SK-N-SH treated with all-trans-retinoic acid at 6 μM for 48 hours (cell line): ENCODE measurements at regions not wholly inside any gene's neighbourhood (a gene's known extent, or its start where the extent isn't known, plus 50 kb on each side); places are given as distances from the start of the nearest gene placed in this dataset.

ENCODE experiments used
- ATAC-seq: fragments of 200-7000 bp; cut with Tn5 transposase; 3 replicates; pipeline ENCODE4 v1.9.1; 2020; ENCODE audit warnings: mild to moderate bottlenecking, moderate library complexity
- ARNTL ChIP-seq: fragments of 450-650 bp; formaldehyde crosslinking; IDR thresholded peaks from 2 replicates; pipeline ENCODE4 v1.5.0; 2020; ENCODE audit warnings: low read depth, mild to moderate bottlenecking, moderate library complexity, borderline replicate concordance
- CREB5 ChIP-seq: fragments of 250-450 bp; sonication (Bioruptor Pico); IDR thresholded peaks from 2 replicates; pipeline ENCODE4 v1.5.1; 2020; ENCODE audit warnings: low read depth, mild to moderate bottlenecking, moderate library complexity
- CSRNP3 ChIP-seq: fragments of 250-450 bp; sonication (Bioruptor Pico); IDR thresholded peaks from 2 replicates; pipeline ENCODE4 v1.5.1; 2021; ENCODE audit warnings: mild to moderate bottlenecking, moderate library complexity
- GLIS3 ChIP-seq: fragments of 250-450 bp; sonication (Bioruptor Pico); IDR thresholded peaks from 2 replicates; pipeline ENCODE4 v1.5.0; 2020; ENCODE audit warnings: mild to moderate bottlenecking, moderate library complexity
- ISL1 ChIP-seq: fragments of 250-450 bp; sonication (Bioruptor Pico); IDR thresholded peaks from 2 replicates; pipeline ENCODE4 v2.1.2; 2022; ENCODE audit warnings: mild to moderate bottlenecking, moderate library complexity
- PATZ1 ChIP-seq: fragments of 250-450 bp; sonication (Bioruptor Pico); IDR thresholded peaks from 2 replicates; pipeline ENCODE4 v1.8.0; 2020; ENCODE audit warnings: mild to moderate bottlenecking, moderate library complexity, borderline replicate concordance
- PPARA ChIP-seq: fragments of 250-450 bp; sonication (Bioruptor Pico); IDR thresholded peaks from 2 replicates; pipeline ENCODE4 v1.5.0; 2020; ENCODE audit warnings: mild to moderate bottlenecking, borderline replicate concordance
- SNAI2 ChIP-seq: fragments of 250-450 bp; sonication (Bioruptor Pico); IDR thresholded peaks from 2 replicates; pipeline ENCODE4 v1.5.0; 2020; ENCODE audit warnings: mild to moderate bottlenecking, moderate library complexity
- TCF4 ChIP-seq: fragments of 250-450 bp; sonication (Bioruptor Pico); IDR thresholded peaks from 2 replicates; pipeline ENCODE4 v1.8.0; 2021; ENCODE audit warnings: mild to moderate bottlenecking, moderate library complexity, borderline replicate concordance
- TOX ChIP-seq: fragments of 250-450 bp; sonication (Bioruptor Pico); IDR thresholded peaks from 2 replicates; pipeline ENCODE4 v1.8.0; 2021; ENCODE audit warnings: mild to moderate bottlenecking, moderate library complexity, borderline replicate concordance
- TSHZ2 ChIP-seq: fragments of 250-450 bp; sonication (Bioruptor Pico); IDR thresholded peaks from 2 replicates; pipeline ENCODE4 v1.5.0; 2020; ENCODE audit warnings: mild to moderate bottlenecking, moderate library complexity
- ZC3H10 ChIP-seq: fragments of 250-450 bp; sonication (Bioruptor Pico); IDR thresholded peaks from 2 replicates; pipeline ENCODE4 v1.5.1; 2021; ENCODE audit warnings: mild to moderate bottlenecking, moderate library complexity
- ZFP3 ChIP-seq: fragments of 250-450 bp; sonication (Bioruptor Pico); IDR thresholded peaks from 2 replicates; pipeline ENCODE4 v1.5.0; 2020; ENCODE audit warnings: mild to moderate bottlenecking, moderate library complexity
- ZFP30 ChIP-seq: fragments of 450-650 bp; formaldehyde crosslinking; IDR thresholded peaks from 2 replicates; pipeline ENCODE4 v1.5.0; 2022; ENCODE audit warnings: mild to moderate bottlenecking, moderate library complexity
- ZNF565 ChIP-seq: fragments of 450-650 bp; formaldehyde crosslinking; conservative IDR thresholded peaks from 2 replicates; pipeline ENCODE4 v1.5.0; 2020; ENCODE audit warnings: low read depth, mild to moderate bottlenecking, moderate library complexity

- TF ChIP-seq TSHZ2 (no peak), ZC3H10 (CRISPR knock-in tag) (no peak), ARNTL (CRISPR knock-in tag) (no peak), PPARA (CRISPR knock-in tag) (no peak), CSRNP3 (CRISPR knock-in tag) (no peak)
Observed at GRCh38 chr12:96130396-96131059, 63.6 kb upstream of the ELK3 start (continued).

GRCh38 chr12:96131230-96131788, 62.9 kb upstream of the ELK3 start:
- no peak for ATAC-seq
- TF ChIP-seq GLIS3 (CRISPR knock-in tag), result no peak
- TF ChIP-seq CREB5 (CRISPR knock-in tag), result no peak
- TF ChIP-seq ZFP3 (CRISPR knock-in tag), result no peak
- no peak for TF ChIP-seq ZFP30 (CRISPR knock-in tag)
- no peak for TF ChIP-seq TSHZ2
- no peak for TF ChIP-seq SNAI2 (CRISPR knock-in tag)
- TF ChIP-seq PPARA (CRISPR knock-in tag), result no peak
- no peak for TF ChIP-seq TCF4 (CRISPR knock-in tag)
- no peak for TF ChIP-seq PATZ1 (CRISPR knock-in tag)
- no peak for TF ChIP-seq TOX (CRISPR knock-in tag)
- TF ChIP-seq ISL1 (CRISPR knock-in tag), result no peak
- TF ChIP-seq, all 23 proteins: peak for 0

GRCh38 chr12:96132819-96133218, 61.4 kb upstream of the ELK3 start:
- no peak for TF ChIP-seq ZC3H10 (CRISPR knock-in tag)
- no peak for TF ChIP-seq CREB5 (CRISPR knock-in tag)
- TF ChIP-seq ZNF565 (CRISPR knock-in tag), result no peak
- no peak for TF ChIP-seq TOX (CRISPR knock-in tag)
- no peak for TF ChIP-seq ISL1 (CRISPR knock-in tag)
- TF ChIP-seq, all 23 proteins: peak for 0
- ATAC-seq, result 0 out of 3 replicates have a peak, but pooled peaks have one; percentile 26
